SU-DHL-6 (cell line): ENCODE measurements at regions not wholly inside any gene's neighbourhood (a gene's known extent, or its start where the extent isn't known, plus 50 kb on each side); places are given as distances from the start of the nearest gene placed in this dataset.

Experiments
- CTCF ChIP-seq: fragments of 200-600 bp; sonication (generic); IDR thresholded peaks from one replicate; pipeline ENCODE4 v1.5.1; 2017; ENCODE audit warnings: antibody characterized with exemption, mild to moderate bottlenecking, low read length, moderate library complexity; ENCODE audit not compliant: insufficient read depth, poor library complexity, severe bottlenecking
- EZH2phosphoT487 ChIP-seq: fragments of 200-600 bp; sonication (generic), shearing (Covaris generic); conservative IDR thresholded peaks from 2 replicates; pipeline ENCODE4 v1.6.1; 2018; ENCODE audit warnings: mild to moderate bottlenecking, antibody characterized with exemption, low read length, moderate library complexity, mixed read lengths

GRCh38 chr5:174828804-174829510, 104.6 kb downstream of the MSX2 start:
- TF ChIP-seq CTCF, result no peak
- TF ChIP-seq EZH2phosphoT487, result no peak
